Activated CD8-positive, alpha-beta T cell treated with anti-CD3 and anti-CD28 coated beads for 36 hours (primary cell): ENCODE measurements at regions not wholly inside any gene's neighbourhood (a gene's known extent, or its start where the extent isn't known, plus 50 kb on each side); places are given as distances from the start of the nearest gene placed in this dataset.
A peak's percentile ranks its signal among the peaks of the same experiment; 100 is the strongest.

Source experiments
- ATAC-seq: fragments of 200-7000 bp; cut with Tn5 transposase; one replicate; pipeline ENCODE4 v1.10.0; 2021; ENCODE audit warnings: mild to moderate bottlenecking, moderate library complexity
- CTCF ChIA-PET: fragments of 350-600 bp; sonication (Branson Sonifier 250); formaldehyde crosslinking; loops from one replicate; lab custom pipeline; 2021; ENCODE audit warnings: antibody characterized with exemption; lab: Charles Lee
- POLR2A ChIA-PET: fragments of 350-600 bp; sonication (Branson Sonifier 250); formaldehyde crosslinking; loops from one replicate; lab custom pipeline; 2021; ENCODE audit warnings: antibody characterized with exemption; lab: Charles Lee
- DNase-seq: peaks from one replicate; pipeline ENCODE4 v3.0.0-alpha.2; 2020
- H3K27ac Mint-ChIP-seq: one replicate; pipeline ENCODE4 v1.8.0; 2021; ENCODE audit warnings: mild to moderate bottlenecking, mixed read lengths
- H3K27me3 Mint-ChIP-seq: one replicate; pipeline ENCODE4 v1.8.0; 2021; ENCODE audit warnings: mixed read lengths
- H3K36me3 Mint-ChIP-seq: one replicate; pipeline ENCODE4 v1.8.0; 2021; ENCODE audit warnings: low read depth, mixed read lengths
- H3K4me1 Mint-ChIP-seq: one replicate; pipeline ENCODE4 v1.8.0; 2021; ENCODE audit warnings: low read depth, mixed read lengths
- H3K4me3 Mint-ChIP-seq: one replicate; pipeline ENCODE4 v1.8.0; 2021; ENCODE audit warnings: mild to moderate bottlenecking, moderate library complexity, mixed read lengths
- H3K9me3 Mint-ChIP-seq: one replicate; pipeline ENCODE4 v1.8.0; 2021; ENCODE audit warnings: mixed read lengths
- intact Hi-C: fragments of 100-400 bp; cut with micrococcal nuclease; formaldehyde crosslinking; loops from one replicate; pipeline ENCODE4 v1.10.0; 2022
- TF ChIP-seq, protein P1 (sequence below): fragments of 200-600 bp; IDR thresholded peaks from one replicate; pipeline ENCODE4 v1.8.0; 2022; ENCODE audit warnings: antibody characterized with exemption, mild to moderate bottlenecking

DNA sequence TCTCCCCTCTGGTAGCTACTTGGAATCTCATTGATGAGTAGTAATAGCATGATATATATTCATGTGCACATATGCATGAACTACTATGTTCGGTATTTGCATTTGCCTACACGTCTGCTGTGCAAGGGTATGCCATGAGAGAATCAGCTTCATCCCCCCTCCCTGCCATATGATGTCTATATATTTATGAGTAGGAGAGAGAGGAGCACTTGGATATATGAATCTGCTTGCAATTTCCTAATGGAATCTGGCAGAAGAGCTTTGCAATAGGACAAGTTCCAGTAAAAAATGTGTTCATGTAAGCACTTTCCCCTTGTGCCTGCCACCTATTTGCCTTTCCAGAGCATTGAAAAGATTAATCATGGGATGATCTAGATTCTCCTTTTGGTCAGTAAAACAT is 76.2 kb upstream of the BACH2 start:
- H3K4me1 Mint-ChIP-seq, result peaks cover 21% of the 10 kb centered on the region
- H3K27me3 Mint-ChIP-seq, result no peaks in the 10 kb centered on the region
- no peak for ATAC-seq
- intact Hi-C loops, result no loop called here
- ChIA-PET POLR2A (interaction anchor here (1.4 kb wide), 1 partner anchor 77 kb away, joined by 5 read pairs; no protein-coding TSS in a partner anchor), CTCF (interaction anchor here (0.9 to 1.6 kb wide), 3 partner anchors 9 to 106 kb away, joined by 3 to 4 read pairs (median 3); no protein-coding TSS in a partner anchor)
- no peak overlapping the region for H3K4me3 Mint-ChIP-seq
- H3K36me3 Mint-ChIP-seq, result no peaks in the 10 kb centered on the region
- no peak overlapping the region for H3K27ac Mint-ChIP-seq
- TF ChIP-seq, protein P1, sequence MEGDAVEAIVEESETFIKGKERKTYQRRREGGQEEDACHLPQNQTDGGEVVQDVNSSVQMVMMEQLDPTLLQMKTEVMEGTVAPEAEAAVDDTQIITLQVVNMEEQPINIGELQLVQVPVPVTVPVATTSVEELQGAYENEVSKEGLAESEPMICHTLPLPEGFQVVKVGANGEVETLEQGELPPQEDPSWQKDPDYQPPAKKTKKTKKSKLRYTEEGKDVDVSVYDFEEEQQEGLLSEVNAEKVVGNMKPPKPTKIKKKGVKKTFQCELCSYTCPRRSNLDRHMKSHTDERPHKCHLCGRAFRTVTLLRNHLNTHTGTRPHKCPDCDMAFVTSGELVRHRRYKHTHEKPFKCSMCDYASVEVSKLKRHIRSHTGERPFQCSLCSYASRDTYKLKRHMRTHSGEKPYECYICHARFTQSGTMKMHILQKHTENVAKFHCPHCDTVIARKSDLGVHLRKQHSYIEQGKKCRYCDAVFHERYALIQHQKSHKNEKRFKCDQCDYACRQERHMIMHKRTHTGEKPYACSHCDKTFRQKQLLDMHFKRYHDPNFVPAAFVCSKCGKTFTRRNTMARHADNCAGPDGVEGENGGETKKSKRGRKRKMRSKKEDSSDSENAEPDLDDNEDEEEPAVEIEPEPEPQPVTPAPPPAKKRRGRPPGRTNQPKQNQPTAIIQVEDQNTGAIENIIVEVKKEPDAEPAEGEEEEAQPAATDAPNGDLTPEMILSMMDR, result no peak
- DNase-seq, result no peak
- peaks cover under 1% of the 10 kb centered on the region for H3K9me3 Mint-ChIP-seq

DNA sequence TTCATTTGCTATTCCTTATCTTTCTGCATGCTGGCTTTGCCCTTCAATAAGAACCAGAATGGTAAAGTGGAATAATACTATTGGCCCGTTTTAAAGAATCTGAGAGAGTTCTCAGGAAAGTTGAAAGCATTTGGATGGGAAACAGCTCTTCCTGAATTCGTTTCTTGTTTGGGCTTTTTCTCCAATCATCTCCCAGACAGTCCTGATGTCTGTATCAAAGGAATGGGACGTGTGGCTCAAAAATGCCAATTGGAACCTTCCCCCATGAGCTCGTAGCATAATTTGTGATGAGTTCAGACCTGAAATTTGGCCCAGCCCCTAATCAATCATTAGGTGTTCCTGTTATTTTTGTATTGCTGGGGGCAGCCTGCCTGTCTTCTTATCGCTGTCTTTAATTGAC is 75.8 kb upstream of the BACH2 start:
- peaks cover 21% of the 10 kb centered on the region for H3K4me1 Mint-ChIP-seq
- intact Hi-C loops, result no loop called here
- TF ChIP-seq, protein P1, result no peak
- DNase-seq (no peak), ATAC-seq (no peak)
- no peak overlapping the region for H3K27ac Mint-ChIP-seq
- POLR2A ChIA-PET, result interaction anchor here (1.4 kb wide), 1 partner anchor 77 kb away, joined by 5 read pairs; no protein-coding TSS in a partner anchor
- no peaks in the 10 kb centered on the region for H3K27me3 Mint-ChIP-seq
- H3K4me3 Mint-ChIP-seq, result no peak overlapping the region
- no peaks in the 10 kb centered on the region for H3K36me3 Mint-ChIP-seq
- H3K9me3 Mint-ChIP-seq, result peaks cover 3% of the 10 kb centered on the region
- CTCF ChIA-PET, result interaction anchor here (0.9 to 1.6 kb wide), 3 partner anchors 9 to 107 kb away, joined by 3 to 4 read pairs (median 3); no protein-coding TSS in a partner anchor

DNA sequence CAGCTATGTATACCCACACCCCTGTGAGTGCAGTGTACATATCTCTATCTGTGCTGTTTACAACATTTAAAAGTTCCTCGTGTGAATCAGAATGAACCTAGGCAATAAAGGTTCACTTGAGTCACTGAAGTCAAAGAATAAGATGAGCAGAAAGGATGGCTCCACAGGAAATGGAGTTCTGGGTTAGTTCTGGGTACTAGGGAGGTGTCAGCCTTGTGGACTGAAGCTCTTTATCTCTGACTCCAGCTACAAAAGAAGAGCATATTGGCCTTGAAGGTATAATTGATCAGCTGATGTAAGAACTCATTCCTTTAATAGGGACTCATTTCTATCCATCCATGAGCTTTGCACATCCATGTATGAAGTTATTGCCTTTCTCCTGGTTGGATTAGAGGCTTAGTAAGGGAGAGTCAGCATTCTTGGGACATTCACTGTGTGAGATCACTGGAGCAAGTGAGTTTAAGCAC is 73.9 kb upstream of the BACH2 start:
- DNase-seq, result peak; percentile 22
- CTCF ChIA-PET, result interaction anchor here (1.3 to 1.9 kb wide), 3 partner anchors 10 to 108 kb away, joined by 6 to 10 read pairs (median 7); no protein-coding TSS in a partner anchor
- ATAC-seq, result peak; percentile 74
- H3K27ac Mint-ChIP-seq, result peak overlapping the region; percentile 42
- POLR2A ChIA-PET, result interaction anchor here (0.6 to 1.3 kb wide), 3 partner anchors 12 to 46 kb away, joined by 3 to 4 read pairs (median 3); no protein-coding TSS in a partner anchor
- no peaks in the 10 kb centered on the region for H3K36me3 Mint-ChIP-seq
- H3K4me3 Mint-ChIP-seq, result no peak overlapping the region
- intact Hi-C loops, result no loop called here
- H3K9me3 Mint-ChIP-seq, result peaks cover 3% of the 10 kb centered on the region
- no peaks in the 10 kb centered on the region for H3K27me3 Mint-ChIP-seq
- TF ChIP-seq, protein P1, result no peak
- H3K4me1 Mint-ChIP-seq, result peaks cover 21% of the 10 kb centered on the region

DNA sequence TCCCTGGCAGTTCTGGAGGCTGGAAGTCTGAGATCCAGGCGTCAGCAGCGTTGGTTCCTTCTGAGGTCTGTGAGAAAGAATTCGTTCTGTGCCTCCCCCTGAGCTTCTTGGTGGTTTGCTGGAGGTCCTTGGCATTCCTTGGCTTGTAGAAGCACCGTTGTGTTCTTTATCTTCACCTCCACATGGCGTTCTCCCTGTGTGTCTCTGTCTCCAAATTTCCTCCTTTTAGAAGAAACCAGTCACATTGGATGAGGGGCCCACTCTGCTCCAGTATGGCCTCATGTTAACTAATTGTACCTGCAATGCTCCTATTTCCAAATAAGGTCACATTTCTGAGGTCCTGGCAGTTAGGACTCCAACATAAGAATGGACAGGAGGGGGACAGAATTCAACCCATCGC is 73.0 kb upstream of the BACH2 start:
- Mint-ChIP-seq H3K27me3 (no peaks in the 10 kb centered on the region), H3K36me3 (no peaks in the 10 kb centered on the region), H3K4me1 (peaks cover 21% of the 10 kb centered on the region), H3K4me3 (no peak overlapping the region), H3K27ac (no peak overlapping the region), H3K9me3 (peaks cover 3% of the 10 kb centered on the region)
- no peak for DNase-seq
- intact Hi-C loops, result no loop called here
- TF ChIP-seq, protein P1, result no peak
- ATAC-seq, result no peak
- ChIA-PET CTCF (interaction anchor here (1.3 to 1.9 kb wide), 3 partner anchors 9 to 109 kb away, joined by 6 to 10 read pairs (median 7); no protein-coding TSS in a partner anchor), POLR2A (interaction anchor here (0.6 to 1.2 kb wide), 2 partner anchors 12 to 24 kb away, joined by 3 to 4 read pairs; no protein-coding TSS in a partner anchor)

DNA sequence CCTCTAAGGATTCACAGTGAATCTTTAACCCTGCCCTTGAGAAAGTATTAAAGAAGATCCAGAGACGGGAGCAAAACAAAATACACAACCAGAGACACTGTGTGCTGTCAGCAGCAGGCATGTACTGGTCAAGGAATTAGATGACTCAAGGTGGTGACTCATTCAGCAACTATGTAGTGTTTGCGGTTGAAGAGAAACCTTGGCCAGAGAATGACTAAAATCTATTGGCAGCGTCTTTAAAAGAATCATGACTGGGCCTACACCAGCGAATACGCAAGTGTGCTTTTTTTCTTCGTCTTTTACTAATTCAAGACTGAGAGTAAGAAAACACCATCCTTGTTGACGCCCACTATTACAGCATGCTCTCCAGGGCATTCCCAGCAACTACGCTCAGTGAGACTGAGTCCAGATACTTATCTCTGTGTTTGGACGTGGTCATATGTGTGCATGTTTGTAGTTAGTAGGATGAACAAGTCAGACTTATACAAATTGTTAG is 72.4 kb upstream of the BACH2 start:
- Mint-ChIP-seq H3K27me3 (no peaks in the 10 kb centered on the region), H3K4me3 (no peak overlapping the region), H3K4me1 (peaks cover 26% of the 10 kb centered on the region), H3K36me3 (no peaks in the 10 kb centered on the region), H3K27ac (peak overlapping the region; percentile 16), H3K9me3 (peaks cover 3% of the 10 kb centered on the region)
- ChIA-PET POLR2A (interaction anchor here (0.9 to 1.3 kb wide), 2 partner anchors 17 to 72 kb away, joined by 3 to 4 read pairs; no protein-coding TSS in a partner anchor), CTCF (interaction anchor here (0.6 to 1.6 kb wide), 2 partner anchors 9 to 24 kb away, joined by 3 to 7 read pairs; no protein-coding TSS in a partner anchor)
- ATAC-seq (peak; percentile 78), DNase-seq (peak; percentile 53)
- intact Hi-C loops, result no loop called here
- TF ChIP-seq, protein P1, result no peak
